WTC11 (cell line): ENCODE measurements at regions not wholly inside any gene's neighbourhood (a gene's known extent, or its start where the extent isn't known, plus 50 kb on each side); places are given as distances from the start of the nearest gene placed in this dataset.

ENCODE experiments used
- ATAC-seq: fragments of 200-7000 bp; cut with Tn5 transposase; 2 replicates; pipeline ENCODE4 v1.10.0; 2021; ENCODE audit warnings: mild to moderate bottlenecking, moderate library complexity
- CTCF ChIA-PET: fragments of 300-600 bp; sonication (Branson Sonifier 250); formaldehyde crosslinking; loops from one replicate; lab custom pipeline; 2021; ENCODE audit warnings: antibody characterized with exemption; lab: Charles Lee
- POLR2A ChIA-PET: fragments of 350-600 bp; sonication (Branson Sonifier 250); formaldehyde crosslinking; loops from one replicate; lab custom pipeline; 2021; ENCODE audit warnings: antibody characterized with exemption; lab: Charles Lee
- DNase-seq: peaks from one replicate; pipeline ENCODE4 v3.0.0; 2021; ENCODE audit warnings: low spot score
- H3K27ac Mint-ChIP-seq: 2 replicates; pipeline ENCODE4 v1.8.0; 2021; ENCODE audit warnings: mixed read lengths
- H3K27me3 Mint-ChIP-seq: 2 replicates; pipeline ENCODE4 v1.8.0; 2021; ENCODE audit warnings: low read depth, mild to moderate bottlenecking, moderate library complexity, mixed read lengths
- H3K36me3 Mint-ChIP-seq: 2 replicates; pipeline ENCODE4 v1.8.0; 2021; ENCODE audit warnings: mixed read lengths
- H3K4me1 Mint-ChIP-seq: 2 replicates; pipeline ENCODE4 v1.8.0; 2022; ENCODE audit warnings: mixed read lengths
- H3K4me3 Mint-ChIP-seq: 2 replicates; pipeline ENCODE4 v1.8.0; 2021; ENCODE audit warnings: mild to moderate bottlenecking, moderate library complexity, mixed read lengths
- H3K9me3 Mint-ChIP-seq: 2 replicates; pipeline ENCODE4 v1.8.0; 2021; ENCODE audit warnings: mixed read lengths
- AFF4 ChIP-seq: sonication (generic); formaldehyde crosslinking; IDR thresholded peaks from 2 replicates; pipeline ENCODE4 v1.8.1; 2023; ENCODE audit warnings: mild to moderate bottlenecking, missing genetic modification reagents, borderline replicate concordance
- ATF2 ChIP-seq: sonication (generic); formaldehyde crosslinking; IDR thresholded peaks from 2 replicates; pipeline ENCODE4 v1.8.1; 2022; ENCODE audit warnings: low read depth, missing genetic modification reagents, borderline replicate concordance
- CDX4 ChIP-seq: fragments of 250-450 bp; sonication (Bioruptor Pico); IDR thresholded peaks from 2 replicates; pipeline ENCODE4 v1.9.0; 2021; ENCODE audit warnings: moderate library complexity, mild to moderate bottlenecking, inconsistent platforms, borderline replicate concordance
- CREM ChIP-seq: sonication (generic); formaldehyde crosslinking; IDR thresholded peaks from 2 replicates; pipeline ENCODE4 v1.8.1; 2022; ENCODE audit warnings: mild to moderate bottlenecking, missing genetic modification reagents, moderate library complexity
- E2F5 ChIP-seq: sonication (generic); formaldehyde crosslinking; IDR thresholded peaks from 2 replicates; pipeline ENCODE4 v1.8.1; 2022; ENCODE audit warnings: mild to moderate bottlenecking, moderate library complexity, missing genetic modification reagents
- ELF4 ChIP-seq: sonication (generic); formaldehyde crosslinking; IDR thresholded peaks from 2 replicates; pipeline ENCODE4 v1.8.1; 2022; ENCODE audit warnings: low read depth, mild to moderate bottlenecking, moderate library complexity, missing genetic modification reagents
- ERG ChIP-seq: fragments of 250-450 bp; sonication (Bioruptor Pico); IDR thresholded peaks from 2 replicates; pipeline ENCODE4 v1.8.0; 2021; ENCODE audit warnings: mild to moderate bottlenecking
- GABPB1 ChIP-seq: sonication (generic); formaldehyde crosslinking; IDR thresholded peaks from 2 replicates; pipeline ENCODE4 v1.8.1; 2023; ENCODE audit warnings: mild to moderate bottlenecking, missing genetic modification reagents
- GRHL2 ChIP-seq: fragments of 250-450 bp; sonication (Bioruptor Pico); IDR thresholded peaks from 2 replicates; pipeline ENCODE4 v1.8.0; 2022; ENCODE audit warnings: mild to moderate bottlenecking, moderate library complexity; ENCODE audit not compliant: insufficient replicate concordance, severe bottlenecking
- GTF2I ChIP-seq: fragments of 250-450 bp; sonication (Bioruptor Pico); conservative IDR thresholded peaks from 2 replicates; pipeline ENCODE4 v1.4.0; 2021; ENCODE audit warnings: mild to moderate bottlenecking
- JUN ChIP-seq: sonication (generic); formaldehyde crosslinking; IDR thresholded peaks from 2 replicates; pipeline ENCODE4 v1.8.0; 2023; ENCODE audit warnings: mild to moderate bottlenecking, missing genetic modification reagents
- KAT7 ChIP-seq: sonication (generic); formaldehyde crosslinking; IDR thresholded peaks from 2 replicates; pipeline ENCODE4 v1.8.1; 2023; ENCODE audit warnings: missing genetic modification reagents, mild to moderate bottlenecking, borderline replicate concordance
- MAX ChIP-seq: sonication (generic); formaldehyde crosslinking; IDR thresholded peaks from 2 replicates; pipeline ENCODE4 v1.8.0; 2022; ENCODE audit warnings: mild to moderate bottlenecking, missing genetic modification reagents
- NFATC4 ChIP-seq: fragments of 250-450 bp; sonication (Bioruptor Pico); IDR thresholded peaks from 2 replicates; pipeline ENCODE4 v1.9.0; 2021; ENCODE audit warnings: mild to moderate bottlenecking
- NFE2L1 ChIP-seq: sonication (generic); formaldehyde crosslinking; IDR thresholded peaks from 2 replicates; pipeline ENCODE4 v1.8.1; 2023; ENCODE audit warnings: missing genetic modification reagents
- PRRX2 ChIP-seq: fragments of 250-450 bp; sonication (Bioruptor Pico); IDR thresholded peaks from 2 replicates; pipeline ENCODE4 v1.8.0; 2021; ENCODE audit warnings: mild to moderate bottlenecking
- RELA ChIP-seq: sonication (generic); formaldehyde crosslinking; IDR thresholded peaks from 2 replicates; pipeline ENCODE4 v1.8.1; 2022; ENCODE audit warnings: missing genetic modification reagents, mild to moderate bottlenecking, borderline replicate concordance
- SP1 ChIP-seq: sonication (generic); formaldehyde crosslinking; conservative IDR thresholded peaks from 2 replicates; pipeline ENCODE4 v1.8.1; 2022; ENCODE audit warnings: missing genetic modification reagents
- TCF7 ChIP-seq: sonication (generic); formaldehyde crosslinking; IDR thresholded peaks from 2 replicates; pipeline ENCODE4 v1.8.0; 2022; ENCODE audit warnings: mild to moderate bottlenecking, low read depth, missing genetic modification reagents, moderate library complexity
- TEAD1 ChIP-seq: sonication (generic); formaldehyde crosslinking; IDR thresholded peaks from 2 replicates; pipeline ENCODE4 v1.8.0; 2022; ENCODE audit warnings: mild to moderate bottlenecking, missing genetic modification reagents
- USF2 ChIP-seq: sonication (generic); formaldehyde crosslinking; IDR thresholded peaks from 2 replicates; pipeline ENCODE4 v1.8.1; 2023; ENCODE audit warnings: mild to moderate bottlenecking, missing genetic modification reagents, moderate library complexity
- ZBTB43 ChIP-seq: sonication (generic); formaldehyde crosslinking; IDR thresholded peaks from 2 replicates; pipeline ENCODE4 v1.8.1; 2023; ENCODE audit warnings: mild to moderate bottlenecking, missing genetic modification reagents
- ZNF281 ChIP-seq: sonication (generic); formaldehyde crosslinking; IDR thresholded peaks from 2 replicates; pipeline ENCODE4 v1.8.0; 2023; ENCODE audit warnings: mild to moderate bottlenecking, missing genetic modification reagents
- ZNF416 ChIP-seq: fragments of 250-450 bp; sonication (Bioruptor Pico); IDR thresholded peaks from 2 replicates; pipeline ENCODE4 v1.9.0; 2021; ENCODE audit warnings: mild to moderate bottlenecking, inconsistent platforms

GRCh38 chr7:145347271-145347670 is 511.4 kb upstream of the TPK1 start:
- TF ChIP-seq GABPB1 (no peak), NFATC4 (CRISPR knock-in tag) (no peak), E2F5 (CRISPR knock-in tag) (no peak), RELA (no peak), TEAD1 (no peak), ZBTB43 (CRISPR knock-in tag) (no peak), ERG (no peak), ZNF416 (no peak)
- Mint-ChIP-seq H3K9me3 (peaks cover 51% of the 10 kb centered on the region), H3K27ac (no peak overlapping the region), H3K27me3 (no peaks in the 10 kb centered on the region; the same call in 1 of the 2 replicates), H3K36me3 (peaks cover 7% of the 10 kb centered on the region), H3K4me3 (no peak overlapping the region), H3K4me1 (no peaks in the 10 kb centered on the region)
- POLR2A ChIA-PET, result no interaction called here
- CTCF ChIA-PET, result no interaction called here
- DNase-seq (no peak), ATAC-seq (no peak)

- POLR2A ChIA-PET, result no interaction called here
- H3K4me1 Mint-ChIP-seq, result no peaks in the 10 kb centered on the region
- no peak for ATAC-seq
- H3K36me3 Mint-ChIP-seq, result peaks cover 9% of the 10 kb centered on the region
- H3K4me3 Mint-ChIP-seq, result no peak overlapping the region
- H3K9me3 Mint-ChIP-seq, result peaks cover 31% of the 10 kb centered on the region
- CTCF ChIA-PET, result no interaction called here
- DNase-seq, result no peak
- no peak overlapping the region for H3K27ac Mint-ChIP-seq
- no peaks in the 10 kb centered on the region for H3K27me3 Mint-ChIP-seq
- TF ChIP-seq AFF4 (no peak), ZNF281 (CRISPR knock-in tag) (no peak), PRRX2 (no peak), GTF2I (CRISPR knock-in tag) (no peak), SP1 (no peak), KAT7 (CRISPR knock-in tag) (no peak), CREM (no peak), MAX (CRISPR knock-in tag) (no peak), ATF2 (CRISPR knock-in tag) (no peak), CDX4 (CRISPR knock-in tag) (no peak), NFE2L1 (CRISPR knock-in tag) (no peak), USF2 (CRISPR knock-in tag) (no peak), JUN (CRISPR knock-in tag) (no peak), GRHL2 (no peak), ELF4 (CRISPR knock-in tag) (no peak), TCF7 (CRISPR knock-in tag) (no peak)
Measured at GRCh38 chr7:145339319-145339718, 503.5 kb upstream of the TPK1 start.
